K562 (cell line): ENCODE measurements at regions not wholly inside any gene's neighbourhood (a gene's known extent, or its start where the extent isn't known, plus 50 kb on each side); places are given as distances from the start of the nearest gene placed in this dataset.

Experiments used
- ARHGAP35 ChIP-seq: fragments of 450-650 bp; IDR thresholded peaks from 2 replicates; pipeline ENCODE4 v1.6.1; 2018; ENCODE audit not compliant: partially characterized antibody
- KDM4B ChIP-seq, 2 experiments: fragments of 450-650 bp in 1 of 2; sonication (generic) in 1 of 2; IDR thresholded peaks; 2 replicates each; pipeline ENCODE4 v1.6.1; 2016 to 2017; ENCODE audit warnings: borderline replicate concordance in 2 of 2, antibody characterized with exemption in 1 of 2, low read depth in 1 of 2, mild to moderate bottlenecking in 1 of 2
- MEF2A ChIP-seq: IDR thresholded peaks from 2 replicates; pipeline ENCODE4 v1.6.1; 2011; ENCODE audit warnings: low read depth, mild to moderate bottlenecking, low read length, moderate library complexity; ENCODE audit not compliant: control insufficient read depth
- RAD21 ChIP-seq, 2 experiments: fragments of 250-450 bp in 1 of 2; fragments of 450-650 bp in 1 of 2; sonication (Bioruptor Pico) in 1 of 2; formaldehyde crosslinking in 1 of 2; IDR thresholded peaks in 1 of 2; conservative IDR thresholded peaks in 1 of 2; 2 replicates each; pipeline versions ENCODE4 v1.4.0 to v1.8.0; 2020 to 2022; ENCODE audit warnings: mild to moderate bottlenecking in 2 of 2, moderate library complexity in 1 of 2
- RBM22 ChIP-seq: fragments of 200-400 bp; formaldehyde crosslinking; IDR thresholded peaks from 2 replicates; pipeline ENCODE4 v1.6.1; 2018; ENCODE audit warnings: low read length, low read depth; ENCODE audit not compliant: poor library complexity, severe bottlenecking
- RFX5 ChIP-seq: IDR thresholded peaks from 2 replicates; pipeline ENCODE4 v1.6.1; 2011; ENCODE audit warnings: low read depth, mild to moderate bottlenecking, improper control_type of control experiment, low read length
- SMAD2 ChIP-seq: fragments of 150-350 bp; IDR thresholded peaks from 2 replicates; pipeline ENCODE4 v1.6.1; 2014; ENCODE audit warnings: low read depth, mild to moderate bottlenecking, low read length
- SMC3 ChIP-seq: conservative IDR thresholded peaks from 2 replicates; pipeline ENCODE4 v1.6.1; 2011; ENCODE audit warnings: low read depth, low read length, improper control_type of control experiment; ENCODE audit not compliant: insufficient read depth
- TARDBP ChIP-seq: fragments of 450-650 bp; IDR thresholded peaks from 2 replicates; pipeline ENCODE4 v1.6.1; 2016
- TF ChIP-seq, protein P1 (sequence below): sonication (generic); formaldehyde crosslinking; IDR thresholded peaks from 2 replicates; pipeline ENCODE4 v1.8.0; 2022; ENCODE audit warnings: mild to moderate bottlenecking, low read depth, missing genetic modification reagents
- TF ChIP-seq, protein P2 (sequence below): sonication (generic); formaldehyde crosslinking; IDR thresholded peaks from 2 replicates; pipeline ENCODE4 v1.8.1; 2022; ENCODE audit warnings: missing genetic modification reagents
- TF ChIP-seq, protein P3 (sequence below), 3 experiments: IDR thresholded peaks in 2 of 3; conservative IDR thresholded peaks in 1 of 3; 2 replicates each; pipeline ENCODE4 v1.5.1; 2011 to 2012; ENCODE audit warnings: low read length in 3 of 3, mild to moderate bottlenecking in 3 of 3, control low read depth in 2 of 3, improper control_type of control experiment in 1 of 3, inconsistent platforms in 1 of 3, low read depth in 1 of 3, mixed read lengths in 1 of 3, moderate library complexity in 1 of 3; ENCODE audit not compliant: insufficient read depth in 2 of 3

DNA sequence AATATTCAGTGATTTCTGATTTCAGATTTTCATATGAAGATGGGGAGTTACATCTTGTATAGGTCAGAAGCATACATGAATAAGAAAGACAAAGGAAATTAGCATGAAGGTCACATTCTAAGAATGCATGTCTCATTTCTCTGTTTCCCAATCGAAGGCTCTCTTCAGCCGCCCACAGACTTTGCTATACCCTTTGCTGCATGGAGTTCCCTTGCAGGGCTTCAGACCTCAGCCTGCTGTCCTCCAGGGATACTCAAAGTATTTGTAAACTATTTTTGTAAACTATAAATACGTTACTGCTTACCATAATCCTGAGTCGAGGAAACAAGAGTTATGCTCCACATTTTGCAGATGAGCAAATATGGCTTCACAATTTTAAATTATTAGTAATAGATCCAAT is 738.4 kb downstream of the PCDH18 start:
- TF ChIP-seq KDM4B (IDR thresholded peaks at IDR 0.05; ENCODE audit: borderline replicate concordance in 2 of 2, low read depth in 1 of 2): no peak
- no peak for TF ChIP-seq RBM22
- TF ChIP-seq, protein P1, sequence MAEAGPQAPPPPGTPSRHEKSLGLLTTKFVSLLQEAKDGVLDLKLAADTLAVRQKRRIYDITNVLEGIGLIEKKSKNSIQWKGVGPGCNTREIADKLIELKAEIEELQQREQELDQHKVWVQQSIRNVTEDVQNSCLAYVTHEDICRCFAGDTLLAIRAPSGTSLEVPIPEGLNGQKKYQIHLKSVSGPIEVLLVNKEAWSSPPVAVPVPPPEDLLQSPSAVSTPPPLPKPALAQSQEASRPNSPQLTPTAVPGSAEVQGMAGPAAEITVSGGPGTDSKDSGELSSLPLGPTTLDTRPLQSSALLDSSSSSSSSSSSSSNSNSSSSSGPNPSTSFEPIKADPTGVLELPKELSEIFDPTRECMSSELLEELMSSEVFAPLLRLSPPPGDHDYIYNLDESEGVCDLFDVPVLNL (CRISPR knock-in tag): no peak
- TF ChIP-seq, protein P2, sequence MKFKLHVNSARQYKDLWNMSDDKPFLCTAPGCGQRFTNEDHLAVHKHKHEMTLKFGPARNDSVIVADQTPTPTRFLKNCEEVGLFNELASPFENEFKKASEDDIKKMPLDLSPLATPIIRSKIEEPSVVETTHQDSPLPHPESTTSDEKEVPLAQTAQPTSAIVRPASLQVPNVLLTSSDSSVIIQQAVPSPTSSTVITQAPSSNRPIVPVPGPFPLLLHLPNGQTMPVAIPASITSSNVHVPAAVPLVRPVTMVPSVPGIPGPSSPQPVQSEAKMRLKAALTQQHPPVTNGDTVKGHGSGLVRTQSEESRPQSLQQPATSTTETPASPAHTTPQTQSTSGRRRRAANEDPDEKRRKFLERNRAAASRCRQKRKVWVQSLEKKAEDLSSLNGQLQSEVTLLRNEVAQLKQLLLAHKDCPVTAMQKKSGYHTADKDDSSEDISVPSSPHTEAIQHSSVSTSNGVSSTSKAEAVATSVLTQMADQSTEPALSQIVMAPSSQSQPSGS (CRISPR knock-in tag): no peak
- no peak for TF ChIP-seq SMAD2
- TF ChIP-seq, protein P3, sequence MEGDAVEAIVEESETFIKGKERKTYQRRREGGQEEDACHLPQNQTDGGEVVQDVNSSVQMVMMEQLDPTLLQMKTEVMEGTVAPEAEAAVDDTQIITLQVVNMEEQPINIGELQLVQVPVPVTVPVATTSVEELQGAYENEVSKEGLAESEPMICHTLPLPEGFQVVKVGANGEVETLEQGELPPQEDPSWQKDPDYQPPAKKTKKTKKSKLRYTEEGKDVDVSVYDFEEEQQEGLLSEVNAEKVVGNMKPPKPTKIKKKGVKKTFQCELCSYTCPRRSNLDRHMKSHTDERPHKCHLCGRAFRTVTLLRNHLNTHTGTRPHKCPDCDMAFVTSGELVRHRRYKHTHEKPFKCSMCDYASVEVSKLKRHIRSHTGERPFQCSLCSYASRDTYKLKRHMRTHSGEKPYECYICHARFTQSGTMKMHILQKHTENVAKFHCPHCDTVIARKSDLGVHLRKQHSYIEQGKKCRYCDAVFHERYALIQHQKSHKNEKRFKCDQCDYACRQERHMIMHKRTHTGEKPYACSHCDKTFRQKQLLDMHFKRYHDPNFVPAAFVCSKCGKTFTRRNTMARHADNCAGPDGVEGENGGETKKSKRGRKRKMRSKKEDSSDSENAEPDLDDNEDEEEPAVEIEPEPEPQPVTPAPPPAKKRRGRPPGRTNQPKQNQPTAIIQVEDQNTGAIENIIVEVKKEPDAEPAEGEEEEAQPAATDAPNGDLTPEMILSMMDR (IDR thresholded peaks at IDR 0.05 in 2 of 3, conservative IDR thresholded peaks at IDR 0.05 in 1 of 3; ENCODE audit: insufficient read depth in 2 of 3, low read depth in 1 of 3, low read length in 3 of 3): no peak
- TF ChIP-seq SMC3: no peak
- no peak for TF ChIP-seq RAD21 (CRISPR knock-in tag; conservative IDR thresholded peaks at IDR 0.05 in 1 of 2, IDR thresholded peaks at IDR 0.05 in 1 of 2)
- no peak for TF ChIP-seq ARHGAP35
- no peak for TF ChIP-seq RFX5
- no peak for TF ChIP-seq TARDBP
- no peak for TF ChIP-seq MEF2A
